ENCODE measurements at regions not wholly inside any gene's neighbourhood (a gene's known extent, or its start where the extent isn't known, plus 50 kb on each side); places are given as distances from the start of the nearest gene placed in this dataset.

DNA sequence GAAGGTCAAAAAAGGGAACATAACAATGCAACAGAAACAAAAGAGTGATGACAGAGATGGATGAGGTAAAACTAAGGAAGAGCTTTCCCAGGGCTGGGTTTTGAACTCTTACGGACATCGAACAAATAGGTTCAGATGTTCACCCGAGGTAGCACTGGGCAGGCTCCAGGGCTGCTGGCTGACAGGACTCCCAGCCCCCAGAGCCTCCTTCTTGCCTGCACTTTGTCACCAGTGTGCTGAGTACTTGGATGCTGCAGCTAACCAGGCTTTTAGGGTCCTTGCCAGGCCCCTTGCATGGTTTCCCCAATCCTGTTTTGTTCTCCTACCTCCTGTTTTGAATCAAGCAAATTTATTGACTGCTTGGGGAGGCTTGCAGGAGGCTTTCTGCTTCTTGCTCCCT lies 322.9 kb downstream of the DYSF start:
- DNase-seq (ENCODE audit: low spot score) = no peak

- DNase-seq (ENCODE audit: low spot score) = no peak
Observed at GRCh38 chr2:71773218-71773617, 319.9 kb downstream of the DYSF start.

DNA sequence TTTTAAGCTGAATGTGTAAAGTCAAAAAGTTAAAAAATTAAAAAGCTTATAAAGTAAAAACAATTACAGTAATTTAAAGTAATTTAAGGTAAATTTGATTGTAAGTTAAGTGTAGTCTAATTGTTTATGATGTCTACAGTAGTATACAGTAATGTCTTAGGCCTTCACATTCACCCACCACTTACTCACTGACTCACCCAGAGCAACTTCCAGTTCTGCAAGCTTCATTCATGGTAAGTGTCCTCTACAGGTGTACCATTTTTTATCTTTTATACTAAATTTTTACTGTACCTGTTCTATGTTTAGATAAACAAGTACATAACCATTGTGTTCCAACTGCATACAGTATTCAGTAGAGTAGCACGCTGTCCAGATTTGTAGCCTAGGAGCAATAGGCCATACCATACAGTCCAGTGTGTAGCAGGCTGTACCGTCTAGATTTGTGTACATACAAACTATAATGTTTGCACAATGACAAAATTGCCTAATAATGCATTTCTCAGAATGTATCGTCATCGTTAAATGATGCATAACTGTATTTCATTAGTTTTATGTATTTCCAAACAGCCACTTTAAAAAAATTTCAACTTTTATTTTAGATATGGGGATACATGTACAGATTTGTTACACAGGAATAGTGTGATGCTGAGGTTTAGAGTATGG lies 319.3 kb downstream of the DYSF start:
- no peak for DNase-seq (ENCODE audit: low spot score)

GRCh38 chr2:71767663-71768062 lies 314.3 kb downstream of the DYSF start:
- no peak for DNase-seq (ENCODE audit: low spot score)

DNA sequence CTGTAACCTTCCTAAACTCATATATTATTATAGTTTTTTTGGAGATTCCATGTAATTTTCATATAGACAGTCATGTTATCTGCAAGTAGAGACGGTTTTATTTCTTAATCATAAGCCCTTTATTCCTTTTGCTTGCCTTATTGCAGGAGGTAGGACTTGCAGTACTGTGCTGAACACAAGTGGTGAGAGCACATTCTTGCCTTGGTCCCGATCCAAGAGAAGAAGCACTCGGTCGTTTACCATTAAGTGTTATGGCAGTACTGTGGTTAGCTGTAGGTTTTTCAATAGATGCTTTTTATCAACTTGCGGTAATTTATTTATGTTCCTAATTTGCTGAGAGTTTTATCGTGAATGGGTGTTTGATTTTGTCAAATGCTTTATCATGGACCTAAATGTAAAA lies 305.7 kb downstream of the DYSF start:
- no peak for DNase-seq (ENCODE audit: low spot score)

GRCh38 chr2:71757351-71757750 lies 304.0 kb downstream of the DYSF start:
- DNase-seq (ENCODE audit: low spot score) = no peak

GRCh38 chr2:71756280-71756906 lies 303.0 kb downstream of the DYSF start:
- no peak for DNase-seq (ENCODE audit: low spot score)

GRCh38 chr2:71751590-71751989 lies 298.2 kb downstream of the DYSF start:
- DNase-seq (ENCODE audit: low spot score) = no peak

DNA sequence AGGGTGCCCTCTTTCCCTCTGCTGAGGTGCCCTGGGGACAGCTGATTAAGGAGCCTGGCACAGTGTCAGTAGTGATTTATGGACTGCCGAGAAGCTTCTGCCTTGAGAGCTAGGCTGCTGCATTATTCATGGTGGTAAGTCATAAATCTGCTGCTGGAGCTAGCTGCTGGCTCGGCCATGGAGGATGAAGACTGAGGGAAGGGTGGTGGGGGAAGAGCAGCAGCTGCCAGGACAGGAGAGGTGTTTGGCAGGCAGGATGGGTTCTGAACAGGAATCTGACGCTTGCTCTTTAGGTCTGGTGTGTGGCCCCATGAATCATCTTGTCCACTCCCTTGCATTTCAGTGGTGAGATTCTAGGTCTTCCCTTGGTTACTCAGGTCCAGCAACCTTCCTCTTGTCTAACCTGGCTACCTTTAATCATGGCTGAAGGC lies 296.3 kb downstream of the DYSF start:
- no peak for DNase-seq (ENCODE audit: low spot score)

- DNase-seq (ENCODE audit: low spot score) = peak; percentile 40
Observed at GRCh38 chr2:71748227-71748626, 294.9 kb downstream of the DYSF start.

GRCh38 chr2:71747559-71747958 lies 294.2 kb downstream of the DYSF start:
- no peak for DNase-seq (ENCODE audit: low spot score)

DNA sequence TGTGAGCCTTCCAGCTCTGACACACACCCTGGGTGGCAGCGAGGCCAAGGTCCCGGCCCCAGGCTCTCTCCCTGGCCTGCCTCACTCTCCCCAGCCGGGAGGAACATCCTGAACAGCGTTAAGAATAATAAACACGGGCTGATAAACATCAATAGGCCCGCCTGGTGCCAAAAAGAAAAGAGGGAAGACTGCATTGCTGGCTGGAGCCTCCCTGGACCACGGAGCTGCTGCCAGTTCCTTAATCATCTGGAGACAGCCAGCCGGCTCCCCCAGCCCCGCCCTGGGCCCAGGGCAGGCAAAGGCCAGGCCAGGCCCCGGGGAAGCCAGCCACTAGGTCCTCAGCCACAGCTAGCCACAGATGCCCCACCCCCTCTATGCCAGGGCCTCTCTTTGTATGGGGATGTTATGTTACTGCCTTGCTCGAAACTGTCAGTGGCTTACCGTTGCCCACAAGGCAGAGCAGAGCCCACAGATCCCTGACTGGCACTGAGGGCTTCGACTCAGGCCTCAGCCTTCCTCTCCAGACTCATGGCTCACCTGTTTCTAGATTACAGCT lies 293.7 kb downstream of the DYSF start:
- DNase-seq (ENCODE audit: low spot score) = no peak

DNA sequence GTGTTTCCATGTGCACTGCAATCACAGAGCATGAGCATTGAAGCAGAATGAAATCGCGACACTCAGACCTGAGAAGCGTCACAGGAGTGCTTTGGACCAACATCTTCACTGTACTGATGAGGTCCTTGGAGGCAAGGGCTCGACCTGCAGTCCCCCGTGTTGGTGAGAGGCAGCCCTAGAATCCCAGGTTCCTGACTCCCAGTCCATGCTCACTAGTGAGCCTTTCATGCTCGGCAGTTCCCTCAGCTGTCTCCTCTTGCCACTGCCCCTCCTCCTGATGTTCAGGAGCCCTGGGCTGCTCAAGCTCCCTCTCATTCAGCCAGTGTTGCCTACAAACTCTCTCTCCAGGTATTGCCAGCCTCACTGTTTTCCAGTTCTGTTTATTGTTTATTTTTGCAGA lies 291.4 kb downstream of the DYSF start:
- DNase-seq (ENCODE audit: low spot score) = no peak

- no peak for DNase-seq (ENCODE audit: low spot score)
Observed at GRCh38 chr2:71743995-71744675, 290.8 kb downstream of the DYSF start.

GRCh38 chr2:71742953-71743601 lies 289.7 kb downstream of the DYSF start:
- DNase-seq (ENCODE audit: low spot score) = peak; percentile 84

- DNase-seq (ENCODE audit: low spot score) = no peak
Observed at GRCh38 chr2:71736986-71737385, 283.6 kb downstream of the DYSF start.

- no peak for DNase-seq (ENCODE audit: low spot score)
Observed at GRCh38 chr2:71736091-71736861, 282.9 kb downstream of the DYSF start.
